Glutamatergic neuron (in vitro differentiated cells): ENCODE measurements at regions not wholly inside any gene's neighbourhood (a gene's known extent, or its start where the extent isn't known, plus 50 kb on each side); places are given as distances from the start of the nearest gene placed in this dataset.

Experiments
- DNase-seq: peaks from one replicate; pipeline ENCODE4 v3.0.0; 2022
- H3K27ac Mint-ChIP-seq: one replicate; pipeline ENCODE4 v1.8.0; 2020; ENCODE audit warnings: mild to moderate bottlenecking, mixed read lengths, inconsistent platforms; ENCODE audit not compliant: unreplicated experiment
- H3K27me3 Mint-ChIP-seq: one replicate; pipeline ENCODE4 v1.8.0; 2020; ENCODE audit warnings: mild to moderate bottlenecking, moderate library complexity, mixed read lengths, inconsistent platforms; ENCODE audit not compliant: unreplicated experiment
- H3K36me3 Mint-ChIP-seq: one replicate; pipeline ENCODE4 v1.8.0; 2020; ENCODE audit warnings: mild to moderate bottlenecking, mixed read lengths, inconsistent platforms; ENCODE audit not compliant: unreplicated experiment
- H3K4me1 Mint-ChIP-seq: one replicate; pipeline ENCODE4 v1.8.0; 2020; ENCODE audit warnings: mild to moderate bottlenecking, low read depth, mixed read lengths, inconsistent platforms; ENCODE audit not compliant: unreplicated experiment
- H3K4me3 Mint-ChIP-seq: one replicate; pipeline ENCODE4 v1.8.0; 2020; ENCODE audit warnings: mild to moderate bottlenecking, mixed read lengths, inconsistent platforms; ENCODE audit not compliant: unreplicated experiment
- H3K9me3 Mint-ChIP-seq: one replicate; pipeline ENCODE4 v1.8.0; 2020; ENCODE audit warnings: mild to moderate bottlenecking, moderate library complexity, mixed read lengths, inconsistent platforms; ENCODE audit not compliant: unreplicated experiment
- TF ChIP-seq, protein P1 (sequence below): fragments of 200-600 bp; sonication (generic); IDR thresholded peaks from one replicate; pipeline ENCODE4 v1.5.0; 2021; ENCODE audit not compliant: partially characterized antibody, unreplicated experiment

DNA sequence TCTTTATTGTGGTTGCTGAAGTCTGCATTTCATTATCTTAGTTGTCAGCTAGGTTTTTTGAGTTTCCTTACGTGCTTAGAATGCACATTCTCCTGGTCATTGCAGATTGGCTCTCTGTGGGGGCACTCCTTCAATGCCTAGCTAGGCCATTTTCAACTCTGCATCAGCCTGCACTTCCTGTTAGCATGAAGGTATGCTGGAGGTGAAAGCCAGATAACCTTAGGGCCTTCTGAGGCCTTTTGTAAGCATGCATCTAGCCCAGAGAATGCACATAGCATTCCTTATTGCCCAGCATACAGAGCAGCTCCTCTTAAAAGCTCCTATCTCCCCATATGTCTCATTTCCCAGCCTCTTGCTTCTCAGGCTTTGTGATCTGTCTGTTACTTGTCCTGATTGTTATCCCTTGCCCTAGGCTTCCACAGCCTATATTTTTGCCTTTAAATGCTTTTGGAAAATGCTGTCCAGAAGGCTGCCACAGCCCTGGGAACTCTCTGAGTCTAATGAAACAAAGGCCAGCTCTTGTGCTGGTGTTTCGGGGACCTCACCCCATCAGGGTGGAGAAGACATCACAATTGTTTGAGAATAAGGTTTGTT is 108.1 kb upstream of the IGFBP3 start:
- Mint-ChIP-seq H3K9me3 (peaks cover 1% of the 10 kb centered on the region), H3K36me3 (peaks cover 15% of the 10 kb centered on the region), H3K27ac (no peak overlapping the region), H3K4me1 (no peaks in the 10 kb centered on the region), H3K27me3 (peaks cover 5% of the 10 kb centered on the region), H3K4me3 (no peak overlapping the region)
- TF ChIP-seq, protein P1, sequence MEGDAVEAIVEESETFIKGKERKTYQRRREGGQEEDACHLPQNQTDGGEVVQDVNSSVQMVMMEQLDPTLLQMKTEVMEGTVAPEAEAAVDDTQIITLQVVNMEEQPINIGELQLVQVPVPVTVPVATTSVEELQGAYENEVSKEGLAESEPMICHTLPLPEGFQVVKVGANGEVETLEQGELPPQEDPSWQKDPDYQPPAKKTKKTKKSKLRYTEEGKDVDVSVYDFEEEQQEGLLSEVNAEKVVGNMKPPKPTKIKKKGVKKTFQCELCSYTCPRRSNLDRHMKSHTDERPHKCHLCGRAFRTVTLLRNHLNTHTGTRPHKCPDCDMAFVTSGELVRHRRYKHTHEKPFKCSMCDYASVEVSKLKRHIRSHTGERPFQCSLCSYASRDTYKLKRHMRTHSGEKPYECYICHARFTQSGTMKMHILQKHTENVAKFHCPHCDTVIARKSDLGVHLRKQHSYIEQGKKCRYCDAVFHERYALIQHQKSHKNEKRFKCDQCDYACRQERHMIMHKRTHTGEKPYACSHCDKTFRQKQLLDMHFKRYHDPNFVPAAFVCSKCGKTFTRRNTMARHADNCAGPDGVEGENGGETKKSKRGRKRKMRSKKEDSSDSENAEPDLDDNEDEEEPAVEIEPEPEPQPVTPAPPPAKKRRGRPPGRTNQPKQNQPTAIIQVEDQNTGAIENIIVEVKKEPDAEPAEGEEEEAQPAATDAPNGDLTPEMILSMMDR: no peak
- no peak for DNase-seq

DNA sequence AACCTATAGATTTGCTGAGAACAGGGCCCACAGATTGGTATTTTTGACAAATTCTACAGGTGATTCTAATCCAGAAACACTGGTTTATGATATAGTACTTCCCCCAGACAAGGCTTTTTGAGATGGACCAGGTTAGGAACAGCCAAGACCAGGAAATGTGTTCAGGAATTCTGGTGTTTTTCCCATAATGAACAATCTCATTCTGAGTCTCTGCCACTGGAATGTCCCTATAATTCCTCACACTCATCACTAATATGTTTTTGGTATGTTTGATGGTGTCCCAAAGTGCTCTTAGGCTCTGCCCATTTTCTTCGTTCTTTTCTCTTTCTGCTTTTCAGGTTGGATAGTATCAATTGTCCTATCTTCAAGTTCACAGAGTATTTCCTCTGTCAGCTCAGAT is 107.2 kb upstream of the IGFBP3 start:
- Mint-ChIP-seq H3K27me3 (peaks cover 3% of the 10 kb centered on the region), H3K27ac (no peak overlapping the region), H3K9me3 (peaks cover 1% of the 10 kb centered on the region), H3K4me3 (no peak overlapping the region), H3K36me3 (peaks cover 15% of the 10 kb centered on the region), H3K4me1 (no peaks in the 10 kb centered on the region)
- TF ChIP-seq, protein P1: no peak
- no peak for DNase-seq

DNA sequence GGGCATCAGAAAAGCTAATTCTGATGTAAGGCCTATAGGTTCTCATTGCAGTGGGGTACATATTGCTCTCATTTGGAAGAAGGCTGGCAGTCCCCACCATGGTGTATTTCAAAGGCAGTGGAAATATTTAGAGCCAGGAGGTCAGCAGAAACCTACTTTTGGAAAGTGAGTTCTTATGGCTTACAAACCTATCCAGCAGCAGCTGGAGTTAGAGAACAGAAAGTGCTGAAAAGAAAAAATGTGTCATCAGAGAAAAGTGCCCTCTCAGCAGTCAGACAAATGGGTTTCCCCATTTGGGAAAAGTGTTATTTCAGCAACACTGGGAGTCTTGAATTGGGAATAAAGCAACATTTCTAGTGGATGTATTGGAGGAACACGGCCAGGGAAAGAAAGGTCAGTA is 105.7 kb upstream of the IGFBP3 start:
- DNase-seq: no peak
- Mint-ChIP-seq H3K9me3 (peaks cover 1% of the 10 kb centered on the region), H3K27ac (no peak overlapping the region), H3K4me3 (no peak overlapping the region), H3K36me3 (peaks cover 15% of the 10 kb centered on the region), H3K4me1 (no peaks in the 10 kb centered on the region), H3K27me3 (no peaks in the 10 kb centered on the region)
- TF ChIP-seq, protein P1: no peak

DNA sequence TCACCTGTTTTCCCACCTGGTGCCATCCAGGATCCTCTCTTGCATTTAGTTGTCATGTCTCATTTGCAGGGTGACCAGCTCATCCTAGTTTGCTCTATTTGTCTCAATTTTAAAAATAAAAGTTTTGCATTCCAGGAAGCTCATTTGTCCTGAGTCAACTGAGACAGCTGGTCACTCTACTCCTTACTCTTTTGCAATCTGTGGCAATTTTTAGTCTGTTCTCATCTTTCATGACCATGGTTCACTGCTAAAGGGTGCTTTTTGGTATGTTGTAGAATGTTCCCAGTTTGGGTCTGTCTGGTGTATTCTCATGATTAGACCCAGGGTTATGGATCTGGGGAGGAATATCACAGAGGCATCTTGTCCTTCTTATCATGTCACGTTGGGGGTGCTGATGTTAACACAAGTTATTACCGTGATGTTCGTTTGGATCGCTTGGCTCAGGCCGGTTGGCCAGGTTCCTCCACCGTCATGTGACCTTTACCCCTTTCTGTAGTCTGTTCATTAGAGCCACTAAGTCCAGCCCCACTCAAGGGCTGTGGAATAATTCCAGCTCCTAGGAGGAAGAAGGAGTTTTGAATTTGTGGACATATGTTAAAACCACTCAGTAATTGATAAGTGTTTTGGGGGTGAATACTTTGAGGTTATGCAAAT is 103.3 kb upstream of the IGFBP3 start:
- TF ChIP-seq, protein P1: no peak
- no peak overlapping the region for H3K27ac Mint-ChIP-seq
- H3K4me3 Mint-ChIP-seq: no peak overlapping the region
- no peaks in the 10 kb centered on the region for H3K4me1 Mint-ChIP-seq
- peaks cover 11% of the 10 kb centered on the region for H3K36me3 Mint-ChIP-seq
- peaks cover 1% of the 10 kb centered on the region for H3K9me3 Mint-ChIP-seq
- no peaks in the 10 kb centered on the region for H3K27me3 Mint-ChIP-seq
- no peak for DNase-seq

DNA sequence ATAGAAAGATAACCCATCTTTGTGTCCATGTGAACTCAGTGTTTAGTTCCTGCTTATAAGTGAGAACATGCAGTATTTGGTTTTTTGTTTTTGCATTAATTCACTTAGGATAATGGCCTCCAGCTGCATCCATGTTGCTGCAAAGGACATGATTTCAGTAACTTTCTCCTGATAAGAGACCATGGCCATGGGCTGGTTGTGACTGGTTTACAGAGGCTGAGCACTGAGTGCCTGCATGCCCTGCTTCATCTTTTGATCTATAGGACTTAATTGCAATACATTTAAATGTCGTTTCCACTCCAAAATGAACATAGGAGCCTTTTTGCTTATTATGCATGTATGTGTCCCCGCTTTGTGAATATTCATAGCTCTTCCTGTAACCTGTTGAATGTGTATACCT is 101.3 kb upstream of the IGFBP3 start:
- Mint-ChIP-seq H3K27ac (no peak overlapping the region), H3K27me3 (peaks cover 2% of the 10 kb centered on the region), H3K36me3 (peaks cover 6% of the 10 kb centered on the region), H3K4me3 (no peak overlapping the region), H3K9me3 (peaks cover 6% of the 10 kb centered on the region), H3K4me1 (no peaks in the 10 kb centered on the region)
- TF ChIP-seq, protein P1: no peak
- no peak for DNase-seq
